Activated CD8-positive, alpha-beta memory T cell treated with anti-CD3 and anti-CD28 coated beads for 4 hours (primary cell): ENCODE measurements at regions not wholly inside any gene's neighbourhood (a gene's known extent, or its start where the extent isn't known, plus 50 kb on each side); places are given as distances from the start of the nearest gene placed in this dataset.
"Not testable (repeated sequence)": the region's sequence is repeated elsewhere in the genome, so short reads cannot be mapped to it uniquely, and the experiment has no call there.

Experiments used
- DNase-seq, 2 donors: peaks; one replicate each; pipeline ENCODE4 v3.0.0-alpha.2; 2020; ENCODE audit warnings: low read depth in 2 of 2

DNA sequence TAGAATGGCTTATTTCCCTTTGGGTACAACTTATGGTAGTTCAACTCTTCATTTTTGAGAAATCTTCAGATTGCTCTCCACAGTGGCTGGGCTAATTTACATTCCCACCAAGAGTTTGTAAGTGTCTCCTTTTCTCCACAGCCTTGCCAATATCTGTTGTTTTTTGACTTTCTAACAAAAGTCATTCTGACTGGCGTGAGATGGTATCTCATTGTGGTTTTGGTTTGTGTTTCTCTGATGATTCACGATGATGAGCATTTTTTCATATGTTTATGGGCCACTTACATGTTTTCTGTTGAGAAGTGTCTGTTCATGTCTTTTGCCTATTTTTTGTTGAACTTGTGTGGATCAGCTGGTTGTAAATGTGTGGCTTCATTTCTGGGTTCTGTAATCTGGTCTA, 871.0 kb downstream of the EPHA4 start:
- no peak for DNase-seq

GRCh38 chr2:220703279-220703678, 868.8 kb downstream of the EPHA4 start:
- no peak for DNase-seq

DNA sequence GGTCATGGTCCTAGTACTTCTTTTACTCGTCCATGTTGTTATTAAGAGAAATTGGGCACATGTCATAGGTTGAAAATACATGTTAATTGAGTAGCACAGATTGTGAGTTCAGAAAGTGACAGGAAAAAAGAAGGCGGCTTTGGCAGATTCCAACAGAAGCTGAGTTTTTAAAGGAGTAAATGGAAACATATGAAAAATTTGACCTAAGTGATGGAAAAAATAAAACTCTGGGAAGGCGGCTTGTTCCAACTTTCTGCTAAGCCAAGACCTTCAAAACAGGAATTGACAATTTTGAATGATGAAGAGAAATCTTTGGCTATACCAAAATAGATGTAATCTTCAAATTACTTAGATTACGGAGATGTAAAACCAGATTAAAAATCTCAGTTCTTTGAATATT, 868.0 kb downstream of the EPHA4 start:
- DNase-seq = no peak

GRCh38 chr2:220704810-220705209, 867.3 kb downstream of the EPHA4 start:
- no peak for DNase-seq

- DNase-seq = no peak
Observed at GRCh38 chr2:220705678-220706077, 866.4 kb downstream of the EPHA4 start.

DNA sequence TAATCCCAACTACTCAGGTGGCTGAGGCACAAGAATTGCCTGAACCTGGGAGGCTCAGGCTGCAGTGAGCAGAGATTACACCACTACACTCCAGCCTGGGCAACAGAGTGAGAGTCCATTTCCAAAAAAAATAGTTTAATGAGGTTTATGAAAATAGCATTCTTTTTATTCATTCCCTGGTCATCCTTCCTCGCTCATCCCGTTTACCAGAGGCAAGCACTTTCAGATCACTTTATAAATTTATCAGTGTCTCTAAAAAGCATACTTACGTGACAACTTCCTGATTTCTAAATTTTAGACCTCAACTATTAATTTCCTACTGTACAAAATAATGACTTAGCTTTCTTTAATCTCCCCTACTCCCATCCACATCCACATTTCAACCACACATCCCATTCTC, 864.8 kb downstream of the EPHA4 start:
- DNase-seq = no peak

DNA sequence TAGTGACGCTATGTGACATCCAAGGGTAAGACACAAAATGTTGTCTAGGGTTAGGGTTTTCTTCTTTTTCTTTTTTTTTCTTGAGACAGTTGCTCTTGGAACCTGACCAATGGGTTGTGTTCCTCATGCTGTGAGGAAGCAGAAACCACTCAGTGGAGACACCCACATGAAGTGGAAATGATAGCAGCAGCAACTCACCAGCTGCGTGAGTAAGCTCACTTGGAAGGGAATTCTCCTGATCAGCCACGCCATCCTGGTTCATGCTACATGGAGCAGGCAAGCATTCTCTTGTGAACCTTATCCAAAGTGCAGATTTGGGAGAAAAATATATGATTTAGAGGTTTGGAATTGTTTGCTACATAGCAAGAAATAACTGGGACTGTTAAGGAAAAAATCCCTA, 863.7 kb downstream of the EPHA4 start:
- no peak for DNase-seq

DNA sequence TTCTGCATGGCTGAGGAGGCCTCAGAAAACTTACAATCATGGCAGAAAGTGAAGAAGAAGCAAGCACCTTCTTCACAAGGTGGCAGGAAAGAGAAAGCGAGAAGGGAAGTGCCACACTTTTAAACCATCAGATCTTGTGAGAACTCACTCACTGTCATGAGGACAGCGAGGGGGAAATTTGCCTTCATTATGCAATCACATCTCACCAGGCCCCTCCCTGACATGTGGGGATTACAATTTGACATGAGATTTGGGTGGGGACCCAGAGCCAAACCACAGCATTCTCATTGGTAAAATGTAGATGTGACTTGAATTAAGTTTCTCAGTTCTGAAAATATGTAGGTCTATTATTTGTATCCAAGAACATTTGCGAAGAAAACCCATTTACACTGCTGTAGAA, 854.8 kb downstream of the EPHA4 start:
- no peak for DNase-seq

- no peak for DNase-seq
Observed at GRCh38 chr2:220736778-220737177, 835.3 kb downstream of the EPHA4 start.

GRCh38 chr2:220743203-220743602, 828.9 kb downstream of the EPHA4 start:
- no peak for DNase-seq

- no peak for DNase-seq
Observed at GRCh38 chr2:220744861-220745260, 827.2 kb downstream of the EPHA4 start.

DNA sequence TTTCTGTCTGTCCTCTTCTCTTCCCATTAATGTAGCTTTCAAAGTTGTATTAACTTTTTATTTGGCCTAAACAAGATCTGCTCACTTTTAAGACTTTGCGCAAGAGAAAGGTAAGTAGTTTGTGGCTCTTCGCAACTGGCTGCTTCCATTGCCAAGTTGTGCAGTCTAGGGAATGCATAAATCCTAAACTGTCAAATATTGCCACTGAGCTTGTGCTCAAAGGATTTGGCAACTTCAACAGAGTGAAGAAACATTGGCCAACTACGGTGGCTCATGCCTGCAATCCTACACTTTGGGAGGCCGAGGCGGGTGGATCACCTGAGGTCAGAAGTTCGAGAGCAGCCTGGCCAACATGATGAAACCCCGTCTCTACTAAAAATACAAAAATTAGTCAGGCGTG, 826.4 kb downstream of the EPHA4 start:
- no peak for DNase-seq

GRCh38 chr2:220747736-220748135, 824.4 kb downstream of the EPHA4 start:
- no peak for DNase-seq

- no peak for DNase-seq
Observed at GRCh38 chr2:220748875-220749479, 823.1 kb downstream of the EPHA4 start.

GRCh38 chr2:220753486-220753885, 818.6 kb downstream of the EPHA4 start:
- no peak for DNase-seq

- no peak for DNase-seq
Observed at GRCh38 chr2:220756653-220757052, 815.5 kb downstream of the EPHA4 start.

DNA sequence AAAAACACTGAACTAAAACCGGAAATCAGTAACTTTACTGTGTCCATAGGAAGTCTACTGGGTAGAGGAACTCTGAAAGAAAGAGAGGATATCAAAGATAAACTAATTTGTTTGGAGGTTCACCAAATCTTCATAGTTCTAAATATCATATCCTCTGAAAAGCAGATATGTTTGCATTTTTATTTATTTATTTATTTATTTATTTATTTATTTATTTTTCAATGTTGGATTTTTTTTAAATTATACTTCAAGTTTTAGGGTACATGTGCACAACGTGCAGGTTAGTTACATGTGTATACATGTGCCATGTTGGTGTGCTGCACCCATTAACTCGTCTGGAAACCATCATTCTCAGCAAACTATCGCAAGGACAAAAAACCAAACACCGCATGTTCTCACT, 813.7 kb downstream of the EPHA4 start:
- not testable (repeated sequence) for DNase-seq

DNA sequence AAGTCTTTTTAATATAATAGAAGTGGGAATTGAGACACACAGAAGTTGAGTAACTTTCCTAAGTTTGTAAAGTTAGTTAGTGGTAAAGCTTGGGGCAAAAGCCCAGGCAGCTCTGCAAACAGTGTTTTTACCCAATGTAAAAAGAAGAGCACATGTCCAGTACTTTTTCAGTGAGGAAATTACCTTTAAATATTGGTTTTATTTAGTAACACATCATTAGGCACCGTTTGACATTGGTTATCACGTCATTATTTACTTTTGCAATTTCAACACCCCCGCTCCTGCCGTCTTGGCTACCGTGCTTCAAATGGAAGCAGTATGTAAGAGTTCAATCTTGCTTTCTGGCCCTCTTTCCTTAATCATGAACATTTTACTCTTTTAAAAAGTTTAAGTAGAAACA, 807.9 kb downstream of the EPHA4 start:
- DNase-seq = no peak

DNA sequence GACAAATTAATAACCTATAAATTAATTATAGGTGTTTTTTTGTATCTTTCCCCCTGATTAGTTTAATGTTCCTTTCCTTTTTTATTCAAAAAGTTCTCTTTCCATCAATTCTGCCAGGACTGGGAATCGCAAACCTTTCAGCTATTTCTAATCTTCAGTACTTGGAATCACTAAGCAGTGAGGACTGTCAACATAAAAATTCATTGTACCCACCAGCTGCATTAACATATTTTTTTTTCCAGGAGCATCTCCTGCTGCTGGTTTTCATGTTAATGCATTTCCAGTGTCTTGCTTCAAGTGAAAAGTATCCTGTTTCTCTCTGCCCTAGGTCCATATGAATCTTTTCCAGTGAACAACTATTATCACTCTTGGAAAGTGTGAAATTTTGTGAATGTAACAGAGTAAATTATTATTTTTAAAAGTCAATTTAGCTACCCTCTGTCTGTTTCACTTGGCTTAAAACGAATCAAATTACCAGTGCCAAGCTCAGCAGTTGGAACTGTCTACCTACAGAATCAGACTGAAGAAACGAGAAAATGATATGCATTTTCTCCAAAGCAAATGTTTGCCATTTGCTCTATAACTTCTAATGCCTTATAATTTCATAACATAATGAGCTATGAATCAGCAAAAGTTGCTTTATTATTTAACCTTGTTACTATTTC, 804.4 kb downstream of the EPHA4 start:
- no peak for DNase-seq

DNA sequence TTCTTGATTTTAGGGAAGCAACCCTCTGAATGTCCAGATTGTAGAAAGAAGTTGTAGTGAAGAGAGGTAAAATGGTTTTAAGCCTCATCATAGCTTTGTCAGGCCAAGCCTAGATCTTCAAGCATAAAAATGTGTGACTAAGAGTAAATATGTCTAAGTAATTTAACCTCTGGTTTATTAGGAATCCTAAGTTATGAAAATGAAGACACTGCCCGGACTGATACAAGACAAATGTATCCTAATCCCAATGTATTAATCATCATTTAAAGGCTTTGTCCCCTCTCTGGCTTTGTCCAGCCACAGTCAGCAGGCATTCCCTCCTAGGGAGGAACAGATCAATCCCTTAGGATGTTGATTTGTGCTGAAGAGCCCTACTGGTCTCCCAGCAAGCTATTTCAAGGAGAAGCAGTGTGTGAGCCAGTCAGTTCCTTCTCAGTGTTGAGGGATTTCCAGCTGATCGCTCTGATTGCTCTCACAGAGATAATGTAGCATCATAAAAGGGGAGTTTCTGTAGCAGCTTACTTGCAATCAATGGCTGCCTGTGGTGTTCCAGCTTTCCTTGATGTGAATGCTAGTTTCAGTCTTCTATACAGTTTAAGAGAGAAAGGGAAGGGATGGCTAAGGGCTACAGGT, 796.1 kb downstream of the EPHA4 start:
- no peak for DNase-seq

DNA sequence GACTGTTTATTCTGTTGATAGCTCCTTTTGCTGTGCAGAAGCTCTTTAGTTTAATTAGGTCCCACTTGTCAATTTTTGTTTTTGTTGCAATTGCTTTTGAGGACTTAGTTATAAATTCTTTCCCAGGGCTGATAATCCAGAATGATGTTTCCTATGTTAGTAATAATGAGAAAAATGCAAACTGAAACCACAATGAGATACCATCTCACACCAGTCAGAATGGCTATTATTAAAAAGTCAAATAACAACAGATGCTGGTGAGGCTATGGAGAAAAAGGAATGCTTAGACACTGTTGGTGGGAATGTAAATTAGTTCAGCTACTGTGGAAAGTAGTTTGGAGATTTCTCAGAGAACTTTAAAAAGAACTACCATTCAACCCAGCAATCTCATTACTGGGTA, 793.0 kb downstream of the EPHA4 start:
- not testable (repeated sequence) for DNase-seq

DNA sequence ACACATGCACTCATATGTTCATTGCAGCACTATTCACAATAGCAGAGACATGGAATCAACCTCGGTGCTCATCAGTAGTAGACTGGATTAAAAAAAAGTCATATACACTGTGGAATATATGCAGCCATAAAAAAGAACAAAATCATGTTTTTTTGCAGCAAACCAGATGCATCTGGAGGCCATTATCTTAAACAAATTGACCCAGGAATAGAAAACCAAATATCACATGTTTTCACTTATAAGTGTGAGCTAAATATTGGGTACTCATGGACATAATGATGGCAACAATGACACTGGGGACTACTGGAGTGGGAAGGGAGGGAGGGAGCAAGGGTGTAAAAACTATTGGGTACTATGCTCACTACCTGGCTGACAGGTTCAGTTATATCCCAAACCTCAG, 792.6 kb downstream of the EPHA4 start:
- no peak for DNase-seq

- no peak for DNase-seq
Observed at GRCh38 chr2:220779931-220780330, 792.2 kb downstream of the EPHA4 start.
